Hepatocyte (in vitro differentiated cells): ENCODE measurements at regions not wholly inside any gene's neighbourhood (a gene's known extent, or its start where the extent isn't known, plus 50 kb on each side); places are given as distances from the start of the nearest gene placed in this dataset.
A peak's percentile ranks its signal among the peaks of the same experiment; 100 is the strongest.

Source experiments
- DNase-seq: peaks from one replicate; pipeline ENCODE4 v3.0.0-alpha.2; 2016; ENCODE audit warnings: low spot score
- H2AFZ ChIP-seq: fragments of 200-600 bp; sonication (generic); 2 replicates; pipeline ENCODE4 v1.6.0; 2016; ENCODE audit warnings: antibody characterized with exemption, mild to moderate bottlenecking
- H3K27ac ChIP-seq: fragments of 200-600 bp; sonication (generic); 2 replicates; pipeline ENCODE4 v1.5.1; 2016; ENCODE audit warnings: mild to moderate bottlenecking
- H3K27me3 ChIP-seq: fragments of 200-600 bp; sonication (generic); 2 replicates; pipeline ENCODE4 v1.6.1; 2016
- H3K36me3 ChIP-seq: fragments of 200-600 bp; sonication (generic); replicated peaks from 2 replicates; pipeline ENCODE4 v1.5.1; 2016; ENCODE audit warnings: low read depth; ENCODE audit not compliant: insufficient read depth
- H3K4me1 ChIP-seq: fragments of 200-600 bp; sonication (generic); 2 replicates; pipeline ENCODE4 v1.5.1; 2016; ENCODE audit warnings: mild to moderate bottlenecking, moderate library complexity; ENCODE audit not compliant: insufficient read depth
- H3K4me2 ChIP-seq: fragments of 200-600 bp; sonication (generic); 2 replicates; pipeline ENCODE4 v1.6.0; 2016
- H3K4me3 ChIP-seq: fragments of 200-600 bp; sonication (generic); 2 replicates; pipeline ENCODE4 v1.5.1; 2016; ENCODE audit warnings: mild to moderate bottlenecking
- H3K79me2 ChIP-seq: fragments of 200-600 bp; sonication (generic); 2 replicates; pipeline ENCODE4 v1.6.0; 2017; ENCODE audit warnings: mild to moderate bottlenecking
- H3K9me2 ChIP-seq: fragments of 200-600 bp; sonication (generic); replicated peaks from 2 replicates; pipeline ENCODE4 v1.6.0; 2017; ENCODE audit warnings: mild to moderate bottlenecking; ENCODE audit not compliant: insufficient read depth
- H3K9me3 ChIP-seq: fragments of 200-600 bp; sonication (generic); 2 replicates; pipeline ENCODE4 v1.5.1; 2016; ENCODE audit warnings: low read depth, mild to moderate bottlenecking
- H4K20me1 ChIP-seq: fragments of 200-600 bp; sonication (generic); 2 replicates; pipeline ENCODE4 v1.6.0; 2016; ENCODE audit warnings: mild to moderate bottlenecking; ENCODE audit not compliant: insufficient read depth, poor library complexity, severe bottlenecking
- CTCF ChIP-seq: fragments of 200-600 bp; sonication (generic); IDR thresholded peaks from 2 replicates; pipeline ENCODE4 v1.5.1; 2016; ENCODE audit warnings: antibody characterized with exemption, mild to moderate bottlenecking; ENCODE audit not compliant: poor library complexity
- EZH2 ChIP-seq: fragments of 200-600 bp; sonication (generic); IDR thresholded peaks from 2 replicates; pipeline ENCODE4 v1.6.1; 2016; ENCODE audit warnings: antibody characterized with exemption, mild to moderate bottlenecking, borderline replicate concordance
- EZH2phosphoT487 ChIP-seq: fragments of 200-600 bp; sonication (generic); IDR thresholded peaks from one replicate; pipeline ENCODE4 v1.6.1; 2018; ENCODE audit warnings: antibody characterized with exemption, mild to moderate bottlenecking, low read depth, moderate library complexity; ENCODE audit not compliant: unreplicated experiment, severe bottlenecking
- WGBS: methylation state at CpG from one replicate; pipeline ENCODE4 v1.1.6; 2016; ENCODE audit warnings: low lambda C conversion rate; ENCODE audit errors: missing lambda C conversion rate; 5-methylcytosine and 5-hydroxymethylcytosine counted together

GRCh38 chr9:17900606-17901005, 321.7 kb downstream of the SH3GL2 start:
- no peak overlapping the region for H2AFZ ChIP-seq
- no peak for DNase-seq
- H3K79me2 ChIP-seq = no peaks in the 10 kb centered on the region
- H3K9me2 ChIP-seq = no peaks in the 10 kb centered on the region
- H3K27ac ChIP-seq = no peak overlapping the region
- H3K36me3 ChIP-seq = no peaks in the 10 kb centered on the region
- H3K4me2 ChIP-seq = no peak overlapping the region
- H3K27me3 ChIP-seq = peaks cover 38% of the 10 kb centered on the region
- peaks cover 5% of the 10 kb centered on the region for H3K4me1 ChIP-seq
- H3K4me3 ChIP-seq = no peak overlapping the region
- H3K9me3 ChIP-seq = no peaks in the 10 kb centered on the region
- no peaks in the 10 kb centered on the region for H4K20me1 ChIP-seq
- 61% methylated on average over 7 of the region's 7 CpGs for WGBS
- TF ChIP-seq CTCF (no peak), EZH2 (no peak), EZH2phosphoT487 (no peak)

- H3K4me3 ChIP-seq = peak overlapping the region; percentile 52
These were observed 326.5 kb downstream of the SH3GL2 start for GRCh38 chr9:17905366-17905765.

GRCh38 chr9:17905781-17906175, 326.9 kb downstream of the SH3GL2 start:
- Histone ChIP-seq H4K20me1 (no peaks in the 10 kb centered on the region), H3K4me2 (peak overlapping the region; percentile 98), H2AFZ (peak overlapping the region; percentile 57), H3K36me3 (no peaks in the 10 kb centered on the region), H3K27ac (no peak overlapping the region), H3K27me3 (peaks cover 68% of the 10 kb centered on the region), H3K4me3 (peak overlapping the region; percentile 52), H3K9me2 (no peaks in the 10 kb centered on the region), H3K79me2 (no peaks in the 10 kb centered on the region), H3K9me3 (no peaks in the 10 kb centered on the region), H3K4me1 (peaks cover 14% of the 10 kb centered on the region)
- peak; percentile 5 for DNase-seq
- 6% methylated on average over 16 of the region's 16 CpGs for WGBS
- no peak for TF ChIP-seq CTCF

More at GRCh38 chr9:17905366-17905765, 326.5 kb downstream of the SH3GL2 start:
- no peak for TF ChIP-seq EZH2phosphoT487
- no peak for TF ChIP-seq EZH2
- TF ChIP-seq CTCF = no peak
- DNase-seq = peak; percentile 8
- H4K20me1 ChIP-seq = no peaks in the 10 kb centered on the region
- 40% methylated on average over 9 of the region's 9 CpGs for WGBS
- no peak overlapping the region for H2AFZ ChIP-seq
- H3K4me2 ChIP-seq = peak overlapping the region; percentile 98
- H3K9me3 ChIP-seq = no peaks in the 10 kb centered on the region
- no peak overlapping the region for H3K27ac ChIP-seq
- H3K79me2 ChIP-seq = no peaks in the 10 kb centered on the region
- peaks cover 14% of the 10 kb centered on the region for H3K4me1 ChIP-seq
- no peaks in the 10 kb centered on the region for H3K36me3 ChIP-seq
- H3K27me3 ChIP-seq = peaks cover 68% of the 10 kb centered on the region
- H3K9me2 ChIP-seq = no peaks in the 10 kb centered on the region

GRCh38 chr9:17906176-17906840, 327.4 kb downstream of the SH3GL2 start:
- TF ChIP-seq EZH2 (no peak), EZH2phosphoT487 (no peak), CTCF (no peak)
- Histone ChIP-seq H3K9me2 (no peaks in the 10 kb centered on the region), H3K36me3 (no peaks in the 10 kb centered on the region), H3K9me3 (no peaks in the 10 kb centered on the region), H3K27me3 (peaks cover 68% of the 10 kb centered on the region), H4K20me1 (no peaks in the 10 kb centered on the region), H3K4me3 (peak overlapping the region; percentile 52), H2AFZ (peak overlapping the region; percentile 57), H3K4me1 (peaks cover 11% of the 10 kb centered on the region), H3K27ac (no peak overlapping the region), H3K4me2 (peak overlapping the region; percentile 98), H3K79me2 (no peaks in the 10 kb centered on the region)
- DNase-seq = peak; percentile 53
- under 1% methylated on average over 50 of the region's 56 CpGs for WGBS
